ENCODE measurements at regions not wholly inside any gene's neighbourhood (a gene's known extent, or its start where the extent isn't known, plus 50 kb on each side); places are given as distances from the start of the nearest gene placed in this dataset.

DNA sequence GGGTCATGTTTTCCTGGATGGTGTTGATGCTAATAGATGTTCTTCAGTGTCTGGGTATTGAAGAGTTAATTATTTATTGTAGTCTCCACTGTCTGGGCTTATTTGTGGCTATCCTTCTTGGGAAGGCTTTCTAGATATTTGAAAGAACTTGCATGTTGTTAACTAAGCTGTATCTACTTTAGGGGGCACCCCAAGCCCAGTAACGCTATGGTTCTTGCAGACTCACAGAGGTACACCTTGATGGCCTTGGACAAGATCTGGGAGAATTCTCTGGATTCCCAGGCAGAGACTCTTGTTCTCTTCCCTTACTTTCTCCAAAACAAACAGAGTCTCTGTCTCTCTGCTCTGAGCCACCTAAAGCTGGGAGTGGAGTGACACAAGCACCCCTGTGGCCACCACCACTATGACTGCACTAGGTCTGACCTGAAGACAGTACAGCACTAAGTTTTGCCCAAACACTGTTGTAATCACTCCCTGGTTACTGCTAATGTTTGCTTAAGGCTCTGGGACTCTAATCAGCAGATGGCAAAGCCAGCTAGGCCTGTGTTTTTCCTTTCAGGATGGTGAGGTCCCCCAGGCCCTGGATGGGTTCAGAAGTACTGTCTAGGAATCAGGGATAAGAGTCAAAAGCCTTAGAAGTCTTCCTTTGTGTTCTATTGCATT, 76.5 kb upstream of the C1orf21 start:
- ATAC-seq (ENCODE audit: insufficient read depth, low read depth), result no peak
- Histone ChIP-seq H4K20me1 (ENCODE audit: insufficient read depth, low read length) (no peaks in the 10 kb centered on the region), H3K79me2 (ENCODE audit: insufficient read depth, low read length) (no peaks in the 10 kb centered on the region), H3K4me3 (ENCODE audit: low read depth in 1 of 2, low read length in 2 of 2) (no peak overlapping the region), H3K4me1 (ENCODE audit: insufficient read depth, low read length) (no peaks in the 10 kb centered on the region), H2AFZ (ENCODE audit: low read depth, low read length) (no peak overlapping the region), H3K27me3 (ENCODE audit: insufficient read depth, low read length, poor library complexity) (no peaks in the 10 kb centered on the region), H3K27ac (ENCODE audit: low read length) (no peak overlapping the region), H3K9me3 (ENCODE audit: insufficient read depth, low read length, severe bottlenecking) (no peaks in the 10 kb centered on the region), H3K9ac (ENCODE audit: low read depth, low read length) (no peak overlapping the region), H3K4me2 (ENCODE audit: insufficient read depth, low read length) (no peak overlapping the region), H3K36me3 (ENCODE audit: insufficient read depth, low read length) (no peaks in the 10 kb centered on the region)
- no peak for DNase-seq
- TF ChIP-seq, protein P1, sequence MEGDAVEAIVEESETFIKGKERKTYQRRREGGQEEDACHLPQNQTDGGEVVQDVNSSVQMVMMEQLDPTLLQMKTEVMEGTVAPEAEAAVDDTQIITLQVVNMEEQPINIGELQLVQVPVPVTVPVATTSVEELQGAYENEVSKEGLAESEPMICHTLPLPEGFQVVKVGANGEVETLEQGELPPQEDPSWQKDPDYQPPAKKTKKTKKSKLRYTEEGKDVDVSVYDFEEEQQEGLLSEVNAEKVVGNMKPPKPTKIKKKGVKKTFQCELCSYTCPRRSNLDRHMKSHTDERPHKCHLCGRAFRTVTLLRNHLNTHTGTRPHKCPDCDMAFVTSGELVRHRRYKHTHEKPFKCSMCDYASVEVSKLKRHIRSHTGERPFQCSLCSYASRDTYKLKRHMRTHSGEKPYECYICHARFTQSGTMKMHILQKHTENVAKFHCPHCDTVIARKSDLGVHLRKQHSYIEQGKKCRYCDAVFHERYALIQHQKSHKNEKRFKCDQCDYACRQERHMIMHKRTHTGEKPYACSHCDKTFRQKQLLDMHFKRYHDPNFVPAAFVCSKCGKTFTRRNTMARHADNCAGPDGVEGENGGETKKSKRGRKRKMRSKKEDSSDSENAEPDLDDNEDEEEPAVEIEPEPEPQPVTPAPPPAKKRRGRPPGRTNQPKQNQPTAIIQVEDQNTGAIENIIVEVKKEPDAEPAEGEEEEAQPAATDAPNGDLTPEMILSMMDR (IDR thresholded peaks at IDR 0.05; ENCODE audit: borderline replicate concordance, extremely low read depth, low read length, poor library complexity, severe bottlenecking), result no peak
- no peak for TF ChIP-seq EZH2 (IDR thresholded peaks at IDR 0.05; ENCODE audit: borderline replicate concordance, low read depth, low read length, severe bottlenecking)

DNA sequence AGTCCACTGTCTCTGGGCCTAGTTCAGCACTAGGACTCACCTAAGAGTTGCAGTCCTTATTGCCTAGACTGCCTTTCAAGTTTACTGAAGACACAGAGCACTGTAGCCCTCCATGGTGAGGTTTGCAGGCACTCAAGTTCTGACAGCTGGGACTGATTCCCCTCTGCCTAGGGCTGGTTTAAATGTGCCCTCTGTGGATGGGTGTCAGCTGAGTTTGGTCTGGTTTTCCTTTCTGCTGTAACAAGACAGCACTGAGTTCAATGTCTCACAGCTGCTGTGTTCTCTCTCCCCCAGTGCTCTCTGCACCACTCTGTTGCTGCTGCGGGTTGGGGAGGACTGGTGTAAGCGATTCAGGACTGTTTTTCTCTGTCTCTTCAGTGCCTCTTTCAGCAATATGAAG, 75.2 kb upstream of the C1orf21 start:
- Histone ChIP-seq H3K4me3 (ENCODE audit: low read depth in 1 of 2, low read length in 2 of 2) (no peak overlapping the region), H2AFZ (ENCODE audit: low read depth, low read length) (no peak overlapping the region), H3K27ac (ENCODE audit: low read length) (no peak overlapping the region), H3K9ac (ENCODE audit: low read depth, low read length) (no peak overlapping the region), H3K9me3 (ENCODE audit: insufficient read depth, low read length, severe bottlenecking) (no peaks in the 10 kb centered on the region), H3K79me2 (ENCODE audit: insufficient read depth, low read length) (no peaks in the 10 kb centered on the region), H3K4me2 (ENCODE audit: insufficient read depth, low read length) (no peak overlapping the region), H3K27me3 (ENCODE audit: insufficient read depth, low read length, poor library complexity) (no peaks in the 10 kb centered on the region), H4K20me1 (ENCODE audit: insufficient read depth, low read length) (no peaks in the 10 kb centered on the region), H3K36me3 (ENCODE audit: insufficient read depth, low read length) (no peaks in the 10 kb centered on the region), H3K4me1 (ENCODE audit: insufficient read depth, low read length) (no peaks in the 10 kb centered on the region)
- DNase-seq, result no peak
- no peak for ATAC-seq (ENCODE audit: insufficient read depth, low read depth)
- TF ChIP-seq, protein P1 (IDR thresholded peaks at IDR 0.05; ENCODE audit: borderline replicate concordance, extremely low read depth, low read length, poor library complexity, severe bottlenecking), result no peak
- TF ChIP-seq EZH2 (IDR thresholded peaks at IDR 0.05; ENCODE audit: borderline replicate concordance, low read depth, low read length, severe bottlenecking), result no peak

DNA sequence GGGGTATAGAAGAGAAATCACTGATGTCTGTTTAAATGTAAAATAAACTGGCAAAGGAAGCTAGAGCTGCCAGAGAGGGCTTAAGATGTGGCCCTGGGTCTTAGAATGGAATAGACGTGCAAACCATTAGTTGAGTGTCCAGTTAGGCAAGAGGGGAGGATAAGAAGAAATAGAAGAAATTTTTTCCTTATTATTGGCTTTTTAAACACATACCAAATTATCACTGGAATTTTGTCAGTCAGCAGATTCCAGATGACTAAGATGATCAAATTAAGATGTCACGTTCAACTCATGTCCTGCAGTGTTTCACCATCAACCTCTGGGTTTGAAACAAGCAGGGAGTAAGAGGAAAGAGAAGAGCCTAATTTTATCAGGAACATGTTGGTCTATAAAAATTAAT, 71.6 kb upstream of the C1orf21 start:
- no peak overlapping the region for H3K4me2 ChIP-seq (ENCODE audit: insufficient read depth, low read length)
- no peak for ATAC-seq (ENCODE audit: insufficient read depth, low read depth)
- no peak for DNase-seq
- H2AFZ ChIP-seq (ENCODE audit: low read depth, low read length), result no peak overlapping the region
- H3K4me3 ChIP-seq (ENCODE audit: low read depth in 1 of 2, low read length in 2 of 2), result no peak overlapping the region
- no peaks in the 10 kb centered on the region for H3K9me3 ChIP-seq (ENCODE audit: insufficient read depth, low read length, severe bottlenecking)
- H3K9ac ChIP-seq (ENCODE audit: low read depth, low read length), result no peak overlapping the region
- H4K20me1 ChIP-seq (ENCODE audit: insufficient read depth, low read length), result no peaks in the 10 kb centered on the region
- H3K27me3 ChIP-seq (ENCODE audit: insufficient read depth, low read length, poor library complexity), result no peaks in the 10 kb centered on the region
- no peaks in the 10 kb centered on the region for H3K4me1 ChIP-seq (ENCODE audit: insufficient read depth, low read length)
- H3K27ac ChIP-seq (ENCODE audit: low read length), result no peak overlapping the region
- H3K36me3 ChIP-seq (ENCODE audit: insufficient read depth, low read length), result no peaks in the 10 kb centered on the region
- TF ChIP-seq, protein P1 (IDR thresholded peaks at IDR 0.05; ENCODE audit: borderline replicate concordance, extremely low read depth, low read length, poor library complexity, severe bottlenecking), result no peak
- no peak for TF ChIP-seq EZH2 (IDR thresholded peaks at IDR 0.05; ENCODE audit: borderline replicate concordance, low read depth, low read length, severe bottlenecking)
- H3K79me2 ChIP-seq (ENCODE audit: insufficient read depth, low read length), result no peaks in the 10 kb centered on the region
